Neural cell (in vitro differentiated cells): ENCODE measurements at regions not wholly inside any gene's neighbourhood (a gene's known extent, or its start where the extent isn't known, plus 50 kb on each side); places are given as distances from the start of the nearest gene placed in this dataset.

Experiments
- H2AFZ ChIP-seq: fragments of 200-600, 300-800 bp; sonication (generic), shearing (Covaris generic); 2 replicates; pipeline ENCODE4 v1.6.0; 2014; ENCODE audit warnings: low read depth, mild to moderate bottlenecking, antibody characterized with exemption, low read length, moderate library complexity
- H3F3A ChIP-seq: fragments of 200-600 bp; shearing (Covaris generic); 2 replicates; pipeline ENCODE4 v1.6.1; 2016; ENCODE audit warnings: mild to moderate bottlenecking, moderate library complexity, mixed read lengths, antibody characterized with exemption, low read length; ENCODE audit not compliant: insufficient read depth, poor library complexity, severe bottlenecking
- H3K27ac ChIP-seq: fragments of 200-600, 300-800 bp; sonication (generic), shearing (Covaris generic); 2 replicates; pipeline ENCODE4 v1.5.1; 2014; ENCODE audit warnings: mild to moderate bottlenecking, low read length, moderate library complexity
- H3K27me3 ChIP-seq: fragments of 300-800, 200-600 bp; sonication (generic), shearing (Covaris generic); 2 replicates; pipeline ENCODE4 v1.6.0; 2014; ENCODE audit warnings: mild to moderate bottlenecking, low read depth, low read length, moderate library complexity; ENCODE audit not compliant: insufficient read depth
- H3K36me3 ChIP-seq: fragments of 300-800, 200-600 bp; sonication (generic), shearing (Covaris generic); 2 replicates; pipeline ENCODE4 v1.5.1; 2014; ENCODE audit warnings: mild to moderate bottlenecking, antibody characterized with exemption, low read length, moderate library complexity; ENCODE audit not compliant: insufficient read depth
- H3K4me2 ChIP-seq: fragments of 300-800, 200-600 bp; sonication (generic), shearing (Covaris generic); 2 replicates; pipeline ENCODE4 v1.6.0; 2014; ENCODE audit warnings: mild to moderate bottlenecking, low read length
- H3K4me3 ChIP-seq: fragments of 300-800, 200-600 bp; sonication (generic), shearing (Covaris generic); 2 replicates; pipeline ENCODE4 v1.5.1; 2014; ENCODE audit warnings: mild to moderate bottlenecking, low read length, moderate library complexity
- H3K79me2 ChIP-seq: fragments of 200-600 bp; shearing (Covaris generic); replicated peaks from 2 replicates; pipeline ENCODE4 v1.6.0; 2014; ENCODE audit warnings: mild to moderate bottlenecking, low read length, moderate library complexity; ENCODE audit not compliant: insufficient read depth
- H3K9ac ChIP-seq: fragments of 300-800, 200-600 bp; sonication (generic), shearing (Covaris generic); 2 replicates; pipeline ENCODE4 v1.6.1; 2016; ENCODE audit warnings: mild to moderate bottlenecking, low read length, mixed read lengths
- H3K9me2 ChIP-seq: fragments of 200-600 bp; shearing (Covaris generic); 2 replicates; pipeline ENCODE4 v1.6.1; 2016; ENCODE audit warnings: mild to moderate bottlenecking, low read length, mixed read lengths; ENCODE audit not compliant: insufficient read depth
- H3K9me3 ChIP-seq: fragments of 200-600, 300-800 bp; sonication (generic), shearing (Covaris generic); 2 replicates; pipeline ENCODE4 v1.6.1; 2016; ENCODE audit warnings: mild to moderate bottlenecking, mixed run types, low read length, moderate library complexity, mixed read lengths
- H4K20me1 ChIP-seq: fragments of 200-600 bp; shearing (Covaris generic); 2 replicates; pipeline ENCODE4 v1.6.1; 2016; ENCODE audit warnings: mild to moderate bottlenecking, mixed run types; ENCODE audit not compliant: insufficient read depth
- CTCF ChIP-seq: fragments of 450-650 bp; IDR thresholded peaks from 2 replicates; pipeline ENCODE4 v1.5.1; 2014; ENCODE audit warnings: antibody characterized with exemption, mild to moderate bottlenecking, moderate library complexity; ENCODE audit not compliant: poor library complexity, severe bottlenecking
- EP300 ChIP-seq: fragments of 450-650 bp; conservative IDR thresholded peaks from 2 replicates; pipeline ENCODE4 v1.6.1; 2014; ENCODE audit warnings: antibody characterized with exemption, mild to moderate bottlenecking, moderate library complexity; ENCODE audit not compliant: poor library complexity, severe bottlenecking
- EZH2 ChIP-seq: fragments of 200-600, 300-800 bp; shearing (Covaris generic), sonication (generic); IDR thresholded peaks from 2 replicates; pipeline ENCODE4 v1.6.1; 2014; ENCODE audit warnings: antibody characterized with exemption, low read length, borderline replicate concordance, mild to moderate bottlenecking; ENCODE audit not compliant: insufficient read depth, poor library complexity, severe bottlenecking
- MXI1 ChIP-seq: fragments of 450-650 bp; conservative IDR thresholded peaks from 2 replicates; pipeline ENCODE4 v1.6.1; 2014; ENCODE audit warnings: antibody characterized with exemption, mild to moderate bottlenecking; ENCODE audit not compliant: poor library complexity, severe bottlenecking
- POLR2AphosphoS5 ChIP-seq: IDR thresholded peaks from 2 replicates; pipeline ENCODE4 v1.6.1; 2012
- RAD21 ChIP-seq: fragments of 450-650 bp; conservative IDR thresholded peaks from 2 replicates; pipeline ENCODE4 v1.6.1; 2014; ENCODE audit warnings: antibody characterized with exemption, mild to moderate bottlenecking, moderate library complexity
- REST ChIP-seq: IDR thresholded peaks from 2 replicates; pipeline ENCODE4 v1.6.1; 2012; ENCODE audit warnings: borderline replicate concordance
- SMC3 ChIP-seq: fragments of 450-650 bp; conservative IDR thresholded peaks from 2 replicates; pipeline ENCODE4 v1.6.1; 2014; ENCODE audit warnings: antibody characterized with exemption, mild to moderate bottlenecking, moderate library complexity; ENCODE audit not compliant: poor library complexity
- TAF1 ChIP-seq: IDR thresholded peaks from 2 replicates; pipeline ENCODE4 v1.6.1; 2012; ENCODE audit warnings: low read depth

GRCh38 chr13:44874886-44875630, 114.2 kb downstream of the NUFIP1 start:
- Histone ChIP-seq H3F3A (no peaks in the 10 kb centered on the region), H3K9me3 (no peaks in the 10 kb centered on the region), H3K9ac (no peak overlapping the region), H3K9me2 (no peaks in the 10 kb centered on the region), H3K4me3 (no peak overlapping the region), H3K27ac (no peak overlapping the region), H2AFZ (no peak overlapping the region), H4K20me1 (no peaks in the 10 kb centered on the region), H3K27me3 (no peaks in the 10 kb centered on the region), H3K36me3 (no peaks in the 10 kb centered on the region), H3K79me2 (no peaks in the 10 kb centered on the region), H3K4me2 (no peak overlapping the region)
- TF ChIP-seq EZH2, result no peak
- TF ChIP-seq POLR2AphosphoS5, result no peak
- TF ChIP-seq RAD21, result no peak
- no peak for TF ChIP-seq TAF1
- TF ChIP-seq EP300, result no peak
- TF ChIP-seq MXI1, result no peak
- TF ChIP-seq REST, result no peak
- no peak for TF ChIP-seq SMC3
- no peak for TF ChIP-seq CTCF

- Histone ChIP-seq H3K9me3 (no peaks in the 10 kb centered on the region), H2AFZ (no peak overlapping the region), H3K9ac (no peak overlapping the region), H3K9me2 (no peaks in the 10 kb centered on the region), H3K4me3 (no peak overlapping the region), H3K36me3 (no peaks in the 10 kb centered on the region), H3K27me3 (no peaks in the 10 kb centered on the region), H3K79me2 (no peaks in the 10 kb centered on the region), H3K27ac (no peak overlapping the region), H3K4me2 (no peak overlapping the region), H4K20me1 (no peaks in the 10 kb centered on the region), H3F3A (no peaks in the 10 kb centered on the region)
- no peak for TF ChIP-seq CTCF
- no peak for TF ChIP-seq REST
- TF ChIP-seq RAD21, result no peak
- TF ChIP-seq POLR2AphosphoS5, result no peak
- no peak for TF ChIP-seq EP300
- TF ChIP-seq TAF1, result no peak
- no peak for TF ChIP-seq EZH2
Measured at GRCh38 chr13:44874176-44874575, 115.1 kb downstream of the NUFIP1 start.
